H9 (cell line): ENCODE measurements at regions not wholly inside any gene's neighbourhood (a gene's known extent, or its start where the extent isn't known, plus 50 kb on each side); places are given as distances from the start of the nearest gene placed in this dataset.
A peak's percentile ranks its signal among the peaks of the same experiment; 100 is the strongest.

Experiments used
- DNase-seq: peaks from one replicate; pipeline ENCODE4 v3.0.0-alpha.2; 2017
- H2AFZ ChIP-seq: one replicate; pipeline ENCODE4 v1.6.1; 2013; ENCODE audit warnings: mild to moderate bottlenecking, low read length, control low read depth, moderate library complexity
- H2AK5ac ChIP-seq: 2 replicates; pipeline ENCODE4 v1.6.1; 2013; ENCODE audit warnings: low read length, control low read depth, mixed read lengths; ENCODE audit not compliant: insufficient read length
- H2BK120ac ChIP-seq: one replicate; pipeline ENCODE4 v1.6.1; 2013; ENCODE audit warnings: low read depth, mild to moderate bottlenecking, low read length, control low read depth, inconsistent platforms; ENCODE audit not compliant: poor library complexity, severe bottlenecking
- H2BK12ac ChIP-seq: 2 replicates; pipeline ENCODE4 v1.6.1; 2013; ENCODE audit warnings: low read length, control low read depth, mixed read lengths, low read depth; ENCODE audit not compliant: insufficient read length
- H2BK15ac ChIP-seq: 2 replicates; pipeline ENCODE4 v1.6.1; 2013; ENCODE audit warnings: low read depth, low read length, control low read depth
- H2BK20ac ChIP-seq: one replicate; pipeline ENCODE4 v1.6.1; 2013; ENCODE audit warnings: low read depth, mild to moderate bottlenecking, low read length, control low read depth, inconsistent platforms; ENCODE audit not compliant: poor library complexity, severe bottlenecking
- H2BK5ac ChIP-seq: 2 replicates; pipeline ENCODE4 v1.6.1; 2013; ENCODE audit warnings: low read length, control low read depth, mixed read lengths; ENCODE audit not compliant: insufficient read length
- H3K14ac ChIP-seq: 2 replicates; pipeline ENCODE4 v1.6.1; 2013; ENCODE audit warnings: low read length, control low read depth; ENCODE audit not compliant: insufficient read depth
- H3K18ac ChIP-seq: 2 replicates; pipeline ENCODE4 v1.6.1; 2013; ENCODE audit warnings: low read depth, mild to moderate bottlenecking, mixed read lengths, low read length, control low read depth; ENCODE audit not compliant: insufficient read length
- H3K23ac ChIP-seq: 2 replicates; pipeline ENCODE4 v1.6.1; 2013; ENCODE audit warnings: low read length, control low read depth, mixed read lengths, low read depth; ENCODE audit not compliant: insufficient read length
- H3K23me2 ChIP-seq: 2 replicates; pipeline ENCODE4 v1.6.1; 2013; ENCODE audit warnings: low read depth, mild to moderate bottlenecking, mixed read lengths, low read length, control low read depth; ENCODE audit not compliant: insufficient read length, poor library complexity, severe bottlenecking
- H3K27ac ChIP-seq: 2 replicates; pipeline ENCODE4 v1.5.1; 2013; ENCODE audit warnings: low read length, control low read depth, mixed read lengths, low read depth; ENCODE audit not compliant: insufficient read length
- H3K27me3 ChIP-seq: 2 replicates; pipeline ENCODE4 v1.6.1; 2013; ENCODE audit warnings: low read length, control low read depth, inconsistent platforms; ENCODE audit not compliant: insufficient read depth
- H3K4ac ChIP-seq: 2 replicates; pipeline ENCODE4 v1.6.1; 2013; ENCODE audit warnings: low read depth, mild to moderate bottlenecking, control low read depth, inconsistent platforms, low read length, moderate library complexity
- H3K4me1 ChIP-seq: 2 replicates; pipeline ENCODE4 v1.6.1; 2013; ENCODE audit warnings: low read length, control low read depth, inconsistent platforms; ENCODE audit not compliant: insufficient read depth
- H3K4me2 ChIP-seq: 2 replicates; pipeline ENCODE4 v1.6.1; 2013; ENCODE audit warnings: low read length, control low read depth, mixed read lengths; ENCODE audit not compliant: insufficient read length, insufficient read depth
- H3K56ac ChIP-seq: 2 replicates; pipeline ENCODE4 v1.6.1; 2013; ENCODE audit warnings: low read depth, mild to moderate bottlenecking, mixed read lengths, low read length, control low read depth; ENCODE audit not compliant: insufficient read length
- H3K79me1 ChIP-seq: 2 replicates; pipeline ENCODE4 v1.6.1; 2013; ENCODE audit warnings: low read depth, mild to moderate bottlenecking, moderate library complexity, low read length, control low read depth, inconsistent platforms; ENCODE audit not compliant: insufficient read depth, poor library complexity, severe bottlenecking
- H3K79me2 ChIP-seq: 2 replicates; pipeline ENCODE4 v1.6.1; 2013; ENCODE audit warnings: low read length, control low read depth, inconsistent platforms; ENCODE audit not compliant: insufficient read depth
- H3K9ac ChIP-seq: 2 replicates; pipeline ENCODE4 v1.6.1; 2013; ENCODE audit warnings: low read length, control low read depth, mixed read lengths; ENCODE audit not compliant: insufficient read length; ENCODE audit errors: extremely low read depth
- H3K9me3 ChIP-seq: one replicate; pipeline ENCODE4 v1.6.1; 2013; ENCODE audit warnings: low read depth, low read length, inconsistent platforms; ENCODE audit not compliant: control insufficient read depth
- H3T11ph ChIP-seq: one replicate; pipeline ENCODE4 v1.6.1; 2013; ENCODE audit warnings: mild to moderate bottlenecking, low read length, control low read depth, inconsistent platforms
- H4K20me1 ChIP-seq: one replicate; pipeline ENCODE4 v1.6.1; 2013; ENCODE audit not compliant: control insufficient read depth, insufficient read length, insufficient read depth
- H4K5ac ChIP-seq: 2 replicates; pipeline ENCODE4 v1.6.1; 2013; ENCODE audit warnings: low read depth, mild to moderate bottlenecking, mixed read lengths, low read length, control low read depth; ENCODE audit not compliant: insufficient read length
- H4K8ac ChIP-seq: replicated peaks from 2 replicates; pipeline ENCODE4 v1.6.1; 2013; ENCODE audit warnings: low read length, control low read depth, mixed read lengths, low read depth; ENCODE audit not compliant: insufficient read length
- H4K91ac ChIP-seq: 2 replicates; pipeline ENCODE4 v1.6.1; 2013; ENCODE audit warnings: low read depth, mild to moderate bottlenecking, moderate library complexity, mixed read lengths, low read length, control low read depth; ENCODE audit not compliant: insufficient read length
- H3K27ac Mint-ChIP-seq, 3 experiments: 2 replicates in 2 of 3; 3 replicates in 1 of 3; pipeline ENCODE4 v1.8.0; 2020 to 2021; ENCODE audit warnings: mixed read lengths in 3 of 3, mild to moderate bottlenecking in 1 of 3, moderate library complexity in 1 of 3
- H3K27me3 Mint-ChIP-seq: 2 replicates; pipeline ENCODE4 v1.8.0; 2021; ENCODE audit warnings: low read depth, mild to moderate bottlenecking, moderate library complexity, mixed read lengths
- H3K36me3 Mint-ChIP-seq, 3 experiments: 2 replicates in 2 of 3; 3 replicates in 1 of 3; pipeline ENCODE4 v1.8.0; 2020 to 2021; ENCODE audit warnings: low read depth in 3 of 3, mixed read lengths in 3 of 3; ENCODE audit not compliant: insufficient read depth in 1 of 3
- H3K4me1 Mint-ChIP-seq, 2 experiments: 2 replicates each; pipeline ENCODE4 v1.8.0; 2020; ENCODE audit warnings: mixed read lengths in 2 of 2
- H3K4me3 Mint-ChIP-seq, 2 experiments: 2 replicates in 1 of 2; 3 replicates in 1 of 2; pipeline ENCODE4 v1.8.0; 2020 to 2021; ENCODE audit warnings: mild to moderate bottlenecking in 2 of 2, mixed read lengths in 2 of 2, moderate library complexity in 1 of 2
- H3K9me3 Mint-ChIP-seq, 2 experiments: 2 replicates in 1 of 2; 3 replicates in 1 of 2; pipeline ENCODE4 v1.8.0; 2020; ENCODE audit warnings: mild to moderate bottlenecking in 2 of 2, mixed read lengths in 2 of 2, moderate library complexity in 1 of 2
- WGBS: extraction: QIAGEN DNeasy Blood & Tissue Kit; methylation state at CpG from one replicate; pipeline ENCODE4 v1.1.7; 2013; ENCODE audit warnings: missing lambda C conversion rate, low lambda C conversion rate, mixed read lengths; ENCODE audit not compliant: insufficient read length; ENCODE audit errors: extremely low coverage; 5-methylcytosine and 5-hydroxymethylcytosine counted together
- TF ChIP-seq, protein P1 (sequence below): fragments of 200-600 bp; sonication (generic); conservative IDR thresholded peaks from 3 replicates; pipeline ENCODE4 v1.8.0; 2021; ENCODE audit warnings: antibody characterized with exemption, mild to moderate bottlenecking

DNA sequence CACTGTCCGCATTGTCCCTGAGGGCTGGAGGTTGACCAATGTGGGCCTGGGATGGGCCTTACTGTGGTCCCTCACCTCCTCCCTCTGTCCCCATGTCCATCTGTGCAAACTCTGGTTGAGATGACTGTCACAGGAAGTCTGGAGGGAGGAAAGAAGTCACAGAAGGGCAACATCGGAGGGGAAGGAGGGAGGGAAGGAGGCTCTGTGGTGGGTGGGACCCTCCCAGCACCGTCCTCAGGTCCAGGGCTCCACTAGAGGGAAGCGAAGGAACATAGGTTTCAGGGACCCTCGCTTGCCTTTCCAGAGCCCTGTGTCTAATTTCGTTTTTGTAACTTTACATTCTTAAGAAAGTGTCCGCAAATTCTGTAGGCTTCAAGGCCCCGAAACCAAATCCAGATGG lies 111.3 kb upstream of the SLC44A3 start:
- H2AK5ac ChIP-seq, result no peak overlapping the region
- H3K4me3 Mint-ChIP-seq, result no peak overlapping the region
- H4K91ac ChIP-seq, result no peak overlapping the region
- no peaks in the 10 kb centered on the region for H3K79me2 ChIP-seq
- no peak overlapping the region for H3T11ph ChIP-seq
- H3K23ac ChIP-seq, result no peak overlapping the region
- H3K27me3 Mint-ChIP-seq, result no peaks in the 10 kb centered on the region
- WGBS, result no CpG with 5 or more reads among the region's 8 CpGs
- no peaks in the 10 kb centered on the region for H3K4me1 ChIP-seq
- H3K4ac ChIP-seq, result no peak overlapping the region
- H3K27ac Mint-ChIP-seq, result peak overlapping the region in 1 of 3 experiments; percentile 71; a peak in 2 of 7 replicates
- no peak overlapping the region for H3K56ac ChIP-seq
- no peak overlapping the region for H3K18ac ChIP-seq
- no peak overlapping the region for H2AFZ ChIP-seq
- no peaks in the 10 kb centered on the region for H4K20me1 ChIP-seq
- no peak overlapping the region for H2BK5ac ChIP-seq
- TF ChIP-seq, protein P1, sequence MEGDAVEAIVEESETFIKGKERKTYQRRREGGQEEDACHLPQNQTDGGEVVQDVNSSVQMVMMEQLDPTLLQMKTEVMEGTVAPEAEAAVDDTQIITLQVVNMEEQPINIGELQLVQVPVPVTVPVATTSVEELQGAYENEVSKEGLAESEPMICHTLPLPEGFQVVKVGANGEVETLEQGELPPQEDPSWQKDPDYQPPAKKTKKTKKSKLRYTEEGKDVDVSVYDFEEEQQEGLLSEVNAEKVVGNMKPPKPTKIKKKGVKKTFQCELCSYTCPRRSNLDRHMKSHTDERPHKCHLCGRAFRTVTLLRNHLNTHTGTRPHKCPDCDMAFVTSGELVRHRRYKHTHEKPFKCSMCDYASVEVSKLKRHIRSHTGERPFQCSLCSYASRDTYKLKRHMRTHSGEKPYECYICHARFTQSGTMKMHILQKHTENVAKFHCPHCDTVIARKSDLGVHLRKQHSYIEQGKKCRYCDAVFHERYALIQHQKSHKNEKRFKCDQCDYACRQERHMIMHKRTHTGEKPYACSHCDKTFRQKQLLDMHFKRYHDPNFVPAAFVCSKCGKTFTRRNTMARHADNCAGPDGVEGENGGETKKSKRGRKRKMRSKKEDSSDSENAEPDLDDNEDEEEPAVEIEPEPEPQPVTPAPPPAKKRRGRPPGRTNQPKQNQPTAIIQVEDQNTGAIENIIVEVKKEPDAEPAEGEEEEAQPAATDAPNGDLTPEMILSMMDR, result no peak
- no peak overlapping the region for H2BK15ac ChIP-seq
- no peaks in the 10 kb centered on the region for H3K79me1 ChIP-seq
- peaks cover 0 to 2% (median 0%) of the 10 kb centered on the region in 3 experiments; a peak in 2 of 7 replicates for H3K36me3 Mint-ChIP-seq
- peaks cover 13 to 25% of the 10 kb centered on the region in 2 experiments for H3K4me1 Mint-ChIP-seq
- no peak overlapping the region for H3K4me2 ChIP-seq
- no peaks in the 10 kb centered on the region for H3K9me3 Mint-ChIP-seq
- DNase-seq, result no peak
- no peaks in the 10 kb centered on the region for H3K23me2 ChIP-seq
- no peak overlapping the region for H4K8ac ChIP-seq
- no peak overlapping the region for H3K14ac ChIP-seq
- H2BK12ac ChIP-seq, result no peak overlapping the region
- H3K9ac ChIP-seq, result no peak overlapping the region
- no peak overlapping the region for H2BK20ac ChIP-seq
- H2BK120ac ChIP-seq, result no peak overlapping the region
- no peaks in the 10 kb centered on the region for H3K9me3 ChIP-seq
- no peaks in the 10 kb centered on the region for H3K27me3 ChIP-seq
- H3K27ac ChIP-seq, result no peak overlapping the region
- H4K5ac ChIP-seq, result no peak overlapping the region
